SIG-M5 treated with dmso at 0.1 percent for 504 hours (cell line): ENCODE measurements at regions not wholly inside any gene's neighbourhood (a gene's known extent, or its start where the extent isn't known, plus 50 kb on each side); places are given as distances from the start of the nearest gene placed in this dataset.

ENCODE experiments used
- DNase-seq: peaks from one replicate; lab custom pipeline; 2025; ENCODE audit not compliant: unreplicated experiment; lab: John Stamatoyannopoulos, UW

DNA sequence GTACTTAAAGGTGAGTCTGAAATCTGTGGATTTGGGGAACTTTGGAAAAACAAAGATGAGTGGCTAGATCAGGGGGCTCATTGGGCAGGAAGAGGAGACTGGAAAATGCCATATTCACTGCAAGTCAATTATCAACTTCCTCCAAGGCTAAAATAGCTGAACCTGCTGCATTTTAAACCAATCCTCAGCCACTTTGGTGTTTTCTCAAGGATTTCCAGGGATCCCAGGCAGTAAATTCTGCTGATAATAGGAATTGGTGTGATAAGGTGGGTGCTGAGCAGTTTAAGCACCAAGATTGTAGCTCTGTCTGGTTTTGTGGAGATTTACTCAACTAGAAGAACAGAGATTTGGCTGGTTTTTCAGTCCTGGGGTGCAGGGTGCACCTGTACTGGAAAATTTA, 153.9 kb upstream of the CAMK1G start:
- no peak for DNase-seq

DNA sequence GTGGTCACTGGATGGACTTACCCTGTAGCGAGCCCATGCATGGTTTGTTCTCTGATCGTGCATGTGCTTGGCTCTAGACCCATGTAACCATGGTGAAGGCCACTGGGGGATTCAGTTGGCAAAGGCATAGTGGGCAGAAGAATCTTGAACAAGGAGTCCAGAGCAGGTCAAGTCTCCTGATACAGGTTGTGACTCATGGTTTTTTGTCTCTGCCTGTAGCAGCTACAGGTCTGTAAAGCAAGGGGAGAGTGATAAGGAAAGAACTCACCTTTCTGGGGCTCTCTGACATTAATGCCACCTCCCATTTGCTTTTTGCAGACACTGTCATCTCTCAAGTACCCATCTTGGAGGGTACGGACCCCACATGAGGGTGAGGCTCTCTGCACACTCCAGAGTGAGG, 153.4 kb upstream of the CAMK1G start:
- no peak for DNase-seq

DNA sequence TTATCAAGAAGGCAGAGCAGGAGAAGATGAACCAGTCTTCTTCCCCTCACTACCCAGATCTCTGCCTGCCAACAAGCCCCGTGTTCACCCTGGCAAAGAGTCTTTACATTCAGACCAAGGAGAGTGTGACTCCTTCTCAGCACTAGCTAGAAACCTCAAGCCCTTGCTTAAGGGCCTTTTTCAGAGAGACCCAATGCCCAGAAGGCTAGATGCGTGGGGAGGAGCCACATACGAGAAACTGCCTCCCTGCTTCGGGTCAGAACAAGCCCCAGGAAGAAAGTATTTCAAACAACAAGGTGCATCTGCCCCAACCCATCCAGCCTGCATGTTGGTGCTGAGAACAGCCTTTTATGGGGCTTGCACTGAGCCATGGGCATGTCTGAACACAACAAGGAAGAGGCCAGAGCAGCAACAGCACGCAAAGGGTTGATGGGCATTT, 152.7 kb upstream of the CAMK1G start:
- no peak for DNase-seq

DNA sequence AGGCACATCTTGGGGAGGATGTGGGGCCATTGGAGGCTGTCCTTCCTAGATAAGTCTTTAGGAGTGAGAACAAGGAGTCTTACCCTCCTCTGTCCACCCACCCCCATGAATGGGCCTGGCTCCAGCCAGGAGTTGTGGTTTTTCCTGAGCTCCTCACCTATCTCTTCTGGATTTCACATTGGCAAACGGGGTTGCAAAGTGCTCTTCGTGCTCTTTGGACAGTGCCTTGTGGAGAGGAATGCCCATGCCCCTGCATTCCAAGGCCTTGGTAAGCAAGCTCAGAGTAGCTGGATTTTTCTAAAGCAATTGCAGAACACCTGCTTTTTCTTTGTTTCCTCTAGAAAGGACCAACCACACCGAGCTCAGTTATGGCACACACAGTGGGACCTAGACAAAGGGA, 152.1 kb upstream of the CAMK1G start:
- no peak for DNase-seq

DNA sequence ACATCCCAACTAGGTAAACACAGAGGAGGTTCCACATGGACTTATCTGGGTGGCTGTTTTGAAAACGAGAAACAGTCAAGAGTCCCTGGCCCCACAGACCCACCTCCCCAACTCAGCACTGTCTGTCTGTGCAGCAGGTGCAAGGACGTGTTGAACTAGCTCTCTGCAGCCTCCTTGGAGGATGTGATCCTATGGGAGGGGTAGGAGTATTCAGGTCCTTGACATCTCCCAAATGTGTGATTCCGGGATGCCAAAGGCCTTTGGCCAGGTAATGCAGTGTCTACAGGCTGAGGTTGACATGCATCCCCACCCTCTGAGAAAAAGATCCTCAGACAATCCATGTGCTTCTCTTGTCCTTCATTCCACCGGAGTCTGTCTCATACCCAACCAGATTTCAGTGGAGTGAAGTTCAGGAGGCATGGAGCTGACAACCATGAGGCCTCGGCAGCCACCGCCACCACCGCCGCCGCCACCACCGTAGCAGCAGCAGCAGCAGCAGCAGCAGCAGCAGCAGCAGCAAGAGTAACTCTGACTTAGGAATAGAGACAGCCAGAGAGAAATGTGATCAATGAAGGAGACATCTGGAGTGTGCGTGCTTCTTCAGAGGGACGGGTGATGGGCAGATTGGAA, 151.6 kb upstream of the CAMK1G start:
- DNase-seq: no peak

DNA sequence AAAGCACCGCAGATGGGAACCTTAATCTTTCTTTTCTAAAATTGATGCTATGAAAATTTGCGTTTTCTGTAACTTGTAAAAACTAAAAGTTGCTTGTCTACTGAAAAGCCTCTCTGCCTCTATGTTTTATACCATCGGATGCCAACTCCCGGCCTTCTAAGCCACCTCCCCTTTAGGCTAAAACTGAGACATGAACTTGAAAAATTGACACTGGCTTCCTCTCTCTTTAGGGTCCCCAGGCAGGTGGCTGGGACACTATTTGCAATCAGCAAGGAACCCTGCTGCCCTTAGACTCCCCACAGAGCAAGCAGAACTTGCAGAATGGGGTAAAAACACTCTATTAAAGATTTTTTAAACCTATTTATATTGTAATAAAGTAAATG, 151.1 kb upstream of the CAMK1G start:
- no peak for DNase-seq

DNA sequence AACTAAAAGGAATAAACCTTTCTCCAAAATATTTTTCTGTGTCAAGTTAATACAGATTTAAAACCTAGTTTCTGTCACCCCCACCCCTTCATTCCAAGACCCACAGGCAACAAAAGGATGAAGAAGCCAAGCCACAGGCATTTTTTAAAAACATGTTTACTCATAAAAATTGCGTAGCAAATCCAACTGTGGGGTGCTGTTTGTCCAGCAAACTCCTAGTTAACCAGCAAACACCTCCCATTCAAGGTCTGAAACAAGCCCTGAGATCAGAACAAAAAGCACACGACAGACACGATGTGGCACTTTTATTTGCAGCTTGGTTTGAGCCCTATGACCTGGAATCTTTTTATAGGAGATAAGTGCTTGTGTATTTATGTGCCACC, 149.9 kb upstream of the CAMK1G start:
- DNase-seq: no peak

DNA sequence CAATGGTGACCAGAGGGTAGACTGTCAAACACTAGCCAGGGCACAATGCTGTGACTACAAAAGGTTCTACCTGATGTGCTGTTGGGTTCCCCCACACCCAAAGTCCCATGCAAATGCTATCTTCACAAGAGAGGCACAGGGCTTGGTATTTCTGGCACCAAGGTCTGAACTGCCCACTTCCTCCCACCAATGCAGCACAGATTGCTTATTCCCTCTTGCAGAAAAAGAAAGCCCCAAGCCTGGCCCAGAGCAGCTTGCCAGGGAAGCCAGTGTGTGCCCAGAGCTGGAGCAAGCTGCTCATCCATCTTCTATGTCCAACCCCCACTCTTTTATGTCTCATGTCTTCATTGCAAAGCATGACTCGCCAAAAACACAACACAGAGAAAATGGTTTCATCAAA, 149.4 kb upstream of the CAMK1G start:
- no peak for DNase-seq

DNA sequence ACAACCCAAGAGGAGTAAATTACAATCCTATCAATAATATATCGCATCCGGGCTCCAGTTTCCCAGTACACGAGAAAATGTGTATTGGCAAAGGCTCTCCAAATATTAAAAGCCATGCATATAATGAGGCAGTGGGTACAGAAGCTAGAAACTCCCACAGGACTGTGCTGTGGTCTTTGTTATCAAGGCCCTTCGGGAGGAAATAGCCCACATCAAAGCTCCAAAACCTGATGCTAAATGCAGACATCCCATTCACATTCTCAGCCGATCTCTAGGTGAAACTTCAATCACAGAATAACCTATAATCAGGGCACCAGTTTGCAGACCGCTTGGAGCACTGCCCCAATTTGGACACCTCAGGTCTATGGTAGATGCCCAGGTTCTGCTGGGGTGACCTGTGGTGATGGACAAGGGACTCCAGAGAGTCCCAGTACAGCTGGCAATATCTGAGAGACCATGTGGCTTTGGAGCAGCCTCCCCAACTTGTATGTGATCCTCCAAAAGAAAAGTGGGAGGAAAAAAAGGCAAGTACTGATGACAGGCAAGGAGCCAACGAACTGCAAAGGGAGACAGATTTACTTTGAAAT, 148.8 kb upstream of the CAMK1G start:
- no peak for DNase-seq

DNA sequence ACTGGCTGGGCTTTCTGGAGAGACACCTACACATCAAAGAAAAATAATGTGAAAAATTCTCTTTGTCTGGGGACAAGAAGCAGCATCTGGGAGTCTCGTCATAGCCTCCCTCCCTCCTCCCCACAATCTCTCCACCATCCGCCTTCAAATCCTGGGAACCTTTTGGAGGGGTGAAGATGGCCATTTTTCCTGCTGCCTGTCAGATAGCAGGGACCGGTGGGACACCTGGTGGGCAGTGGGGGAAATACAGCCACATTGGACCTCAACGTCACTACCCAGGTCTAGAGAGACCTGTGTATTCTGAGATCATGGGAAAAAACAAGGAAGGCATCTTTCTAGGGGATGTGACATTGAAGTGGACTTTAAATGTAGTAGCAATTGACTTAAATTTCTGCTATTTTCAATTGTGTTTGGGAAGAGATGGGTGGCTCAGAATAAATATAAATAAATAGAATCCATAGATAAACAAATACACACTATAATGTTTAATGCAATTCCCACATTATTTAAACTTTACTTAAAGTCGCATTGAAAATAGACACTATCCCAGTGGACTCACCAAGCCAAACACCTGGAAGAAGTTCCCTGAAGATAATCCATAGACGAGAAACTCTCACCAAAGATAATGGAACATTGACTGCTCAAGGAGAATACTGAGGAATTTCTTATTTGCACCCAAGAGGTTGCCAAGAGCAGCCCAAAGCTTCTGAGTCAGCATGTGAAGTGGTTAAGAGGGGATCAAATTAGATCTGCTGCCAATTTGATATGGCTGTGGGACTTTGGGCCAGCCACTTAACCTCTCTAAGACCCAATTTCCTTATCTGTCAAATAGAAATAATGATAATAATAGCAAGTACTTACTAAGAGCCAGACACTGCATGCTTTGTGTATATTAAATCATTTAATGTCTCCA, 147.6 kb upstream of the CAMK1G start:
- peak; percentile 61 for DNase-seq

DNA sequence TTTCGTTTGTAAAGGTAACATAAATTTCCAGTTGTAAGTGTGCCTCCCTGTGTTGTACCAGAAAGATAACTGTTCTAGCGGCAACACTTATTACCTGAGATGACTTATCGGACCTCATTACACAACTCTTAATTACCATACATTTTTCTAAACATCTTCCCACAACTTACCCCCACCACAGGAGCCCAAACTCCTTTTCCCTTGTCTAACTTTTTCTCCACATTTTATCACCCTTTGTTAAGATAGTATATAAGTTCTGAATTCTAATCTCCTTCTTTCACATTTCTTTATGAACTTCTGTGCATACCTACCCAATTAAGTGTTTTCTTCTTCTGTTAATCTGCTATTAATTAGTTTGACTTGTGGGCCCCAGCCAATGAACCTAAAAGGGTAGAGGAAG, 143.7 kb upstream of the CAMK1G start:
- no peak for DNase-seq

DNA sequence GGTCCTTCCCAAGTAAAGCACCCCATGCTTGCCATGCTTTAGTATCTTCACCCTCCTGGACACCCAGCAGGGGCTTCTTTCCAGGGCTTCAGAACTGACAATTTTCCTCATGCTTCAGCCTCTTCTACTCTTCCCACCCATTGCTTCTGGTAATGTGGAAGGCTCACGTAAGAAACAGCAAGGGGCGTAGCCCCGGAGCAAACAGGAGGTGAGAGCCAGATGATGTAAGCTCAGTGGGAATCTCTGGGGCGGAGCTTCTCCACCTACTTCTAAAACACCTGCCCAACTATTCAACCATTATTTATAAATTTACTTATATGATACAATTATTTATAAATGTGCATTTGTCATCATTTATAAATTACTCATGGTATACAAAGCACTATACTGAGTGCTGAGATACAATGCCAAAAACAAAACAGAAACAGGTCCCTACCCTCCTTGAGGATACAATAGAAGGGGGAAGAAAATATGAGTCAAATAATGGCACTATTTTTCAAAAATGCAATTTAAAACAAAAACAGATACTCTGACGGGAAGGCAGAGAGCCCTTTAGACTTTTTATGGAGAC, 140.1 kb upstream of the CAMK1G start:
- DNase-seq: no peak

DNA sequence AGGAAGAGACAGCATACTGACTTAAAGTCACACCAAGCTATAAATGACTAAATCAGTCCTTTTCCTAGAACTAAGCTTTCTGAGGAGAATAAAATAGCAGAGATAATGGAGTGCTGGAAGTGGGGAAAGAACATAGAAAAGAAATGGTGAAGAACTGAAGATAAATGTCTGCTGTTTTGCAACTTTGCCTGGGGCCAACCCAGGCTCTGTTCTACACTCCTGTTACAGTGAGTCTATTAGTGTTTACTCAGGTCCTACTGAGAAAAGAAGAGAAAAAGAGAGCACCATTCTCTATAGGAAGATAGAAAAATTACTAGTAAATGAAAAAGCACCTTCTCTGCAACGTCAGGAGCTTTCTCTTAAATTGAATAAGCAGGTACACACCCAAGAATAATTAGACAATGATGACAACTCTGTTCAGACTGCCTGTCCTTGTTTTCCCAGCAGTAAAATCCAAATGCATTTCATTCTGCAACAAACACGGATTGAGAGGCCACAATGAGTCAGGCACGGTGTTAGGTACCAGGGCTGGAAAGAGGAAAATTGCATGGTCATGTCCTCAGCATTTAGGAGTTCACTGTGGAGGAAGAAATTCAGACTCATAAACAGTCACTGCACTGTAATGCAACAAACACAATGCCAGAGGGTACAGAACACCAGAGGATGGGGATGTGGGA, 139.4 kb upstream of the CAMK1G start:
- DNase-seq: no peak

DNA sequence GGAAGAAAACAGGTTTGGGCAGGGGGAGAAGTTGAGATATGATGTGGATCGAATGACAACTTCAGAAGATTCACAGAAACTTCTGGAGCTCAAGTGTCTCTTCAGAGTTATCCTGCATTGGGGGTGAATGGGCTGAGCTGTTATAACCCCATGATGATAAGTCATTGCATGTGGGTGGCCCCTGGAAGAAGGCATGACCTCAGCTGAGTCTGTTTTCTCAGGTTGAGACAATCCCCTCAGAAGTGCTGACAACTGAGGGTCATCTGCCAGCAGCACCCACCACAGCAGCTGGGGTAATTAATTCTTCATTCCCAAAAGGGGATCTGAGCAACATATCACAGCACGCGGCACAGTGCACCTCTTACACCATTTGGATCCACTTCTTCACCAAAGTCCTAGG, 138.6 kb upstream of the CAMK1G start:
- no peak for DNase-seq

DNA sequence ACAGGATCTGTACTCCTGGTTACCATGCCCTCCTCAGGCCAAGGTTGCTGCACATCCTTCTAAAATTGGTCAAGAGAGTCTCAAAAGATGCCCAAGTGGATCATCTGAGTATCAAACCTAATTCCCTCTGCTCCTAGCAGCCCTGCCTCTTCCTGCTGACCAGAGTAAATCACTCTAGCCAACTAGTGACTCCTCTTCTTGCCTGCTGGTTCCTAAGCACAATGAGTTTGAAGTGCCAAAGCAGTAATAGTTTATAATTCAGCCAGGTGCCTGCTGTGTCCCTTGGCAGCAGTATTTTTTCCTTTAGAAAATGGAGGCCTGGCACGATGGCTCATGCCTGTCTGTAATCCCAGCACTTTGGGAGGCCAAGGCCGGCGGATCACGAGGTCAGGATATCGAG, 137.9 kb upstream of the CAMK1G start:
- DNase-seq: no peak

DNA sequence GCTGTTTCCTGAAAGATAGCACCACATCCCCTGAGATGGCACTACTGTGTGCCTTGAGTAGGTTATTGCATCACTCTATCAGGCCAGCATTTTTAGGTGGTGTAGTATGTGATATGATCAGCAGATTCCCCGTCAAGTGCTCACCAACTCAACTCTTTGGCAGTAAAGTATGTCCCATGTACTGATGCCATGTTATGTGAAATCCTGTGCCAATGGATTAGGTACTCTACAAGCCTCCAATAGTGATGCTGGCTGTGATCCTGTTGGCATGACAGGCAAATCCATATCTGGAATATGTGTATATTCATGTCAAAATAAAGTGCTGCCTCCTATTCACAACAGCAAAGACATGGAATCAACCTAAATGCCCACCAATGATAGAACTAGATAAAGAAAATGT, 137.2 kb upstream of the CAMK1G start:
- no peak for DNase-seq

DNA sequence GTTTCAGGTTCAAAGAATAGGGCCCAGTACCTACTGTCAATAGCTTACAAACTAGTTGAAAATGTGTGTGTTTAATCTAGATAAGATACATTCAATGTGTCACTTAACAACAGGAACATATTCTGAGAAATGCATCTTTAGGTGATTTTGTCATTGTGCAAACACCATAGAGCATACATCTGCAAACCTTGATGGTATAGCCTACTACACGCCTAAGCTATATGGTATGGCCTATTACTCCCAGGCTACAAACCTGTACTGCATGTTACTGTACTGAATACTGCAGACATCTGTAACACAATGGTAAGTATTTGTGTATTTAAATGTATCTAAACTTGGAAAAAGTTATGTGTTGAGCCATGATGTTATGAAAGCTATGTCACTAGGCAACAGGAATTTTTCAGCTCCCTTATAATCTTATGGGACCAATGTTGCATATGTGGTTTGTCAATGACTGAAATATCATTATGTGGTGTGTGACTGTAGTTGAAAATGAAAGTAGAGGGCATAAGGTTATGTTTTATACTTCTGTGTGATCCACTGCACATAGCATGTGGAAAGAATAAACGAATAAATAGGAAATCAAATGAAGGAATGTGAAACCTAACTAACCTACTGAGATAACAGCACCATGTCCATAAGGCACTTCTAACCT, 129.0 kb upstream of the CAMK1G start:
- DNase-seq: no peak

DNA sequence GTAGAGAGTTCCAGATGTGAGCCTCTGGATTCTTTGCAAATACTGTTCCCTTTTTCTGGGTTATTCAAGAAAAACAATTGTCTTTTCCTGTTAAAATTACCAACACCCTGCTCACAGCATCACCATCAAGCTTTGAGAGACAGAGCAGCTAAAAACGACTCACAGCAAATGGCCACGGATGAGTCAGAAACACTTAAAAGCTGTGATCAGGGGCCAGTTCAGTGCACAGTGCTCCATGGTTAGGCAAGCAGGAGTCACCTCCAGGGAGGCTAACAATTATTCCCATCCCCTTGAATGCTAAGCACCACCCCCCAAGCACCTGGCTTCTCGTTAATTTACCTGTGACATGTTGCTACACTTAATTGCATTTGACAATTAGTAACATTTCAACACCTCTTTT, 128.4 kb upstream of the CAMK1G start:
- DNase-seq: no peak

DNA sequence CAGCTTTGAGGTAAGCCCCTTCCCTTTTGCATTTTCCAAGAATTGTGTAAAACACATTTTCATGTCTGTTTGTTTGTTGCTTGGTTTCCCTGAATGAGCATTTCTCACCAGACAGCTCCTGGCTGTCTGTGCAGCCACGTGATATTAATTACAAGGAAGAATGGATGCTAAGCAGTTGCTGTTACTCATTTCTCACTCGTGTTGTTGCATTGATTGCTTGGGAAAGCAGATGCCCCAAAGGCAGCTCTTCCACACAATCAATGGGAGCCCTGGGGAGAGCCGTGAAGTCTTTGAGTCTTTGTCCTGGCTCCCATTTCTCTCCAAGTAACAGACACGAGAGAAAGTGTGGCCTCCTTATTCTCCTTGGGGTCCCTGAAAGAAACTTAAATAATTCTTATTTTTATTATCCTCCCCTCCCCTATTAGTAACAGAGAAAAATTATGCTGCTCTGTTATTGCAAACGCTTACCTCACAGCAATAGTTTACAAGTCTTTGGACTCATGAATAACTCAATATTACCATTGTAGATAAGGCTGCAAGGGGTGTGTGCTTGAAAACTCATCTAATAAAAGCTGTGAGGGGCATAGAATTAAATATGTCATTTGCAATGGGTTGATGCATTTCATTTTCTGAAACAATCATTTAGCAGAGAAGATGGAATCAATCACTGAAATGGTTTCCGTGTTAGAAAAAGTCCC, 127.7 kb upstream of the CAMK1G start:
- no peak for DNase-seq

DNA sequence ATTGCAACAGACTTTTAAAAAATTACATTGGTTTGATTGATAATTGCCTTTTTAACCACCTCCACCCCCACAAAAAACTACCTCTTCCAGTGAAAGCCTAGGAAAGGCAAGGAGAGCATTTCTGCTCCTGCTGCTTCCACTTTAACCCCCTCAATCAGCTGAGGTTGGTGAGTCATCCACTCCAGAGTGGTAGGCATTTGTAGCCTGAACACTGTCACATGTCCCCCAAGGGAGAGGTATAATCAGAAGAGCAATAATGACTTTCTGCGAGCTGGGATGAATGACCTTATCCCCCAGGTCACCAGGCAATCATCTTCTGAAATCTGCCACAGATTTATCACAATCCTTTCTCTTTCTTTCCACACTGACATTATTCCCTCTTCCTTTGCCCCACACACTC, 126.6 kb upstream of the CAMK1G start:
- no peak for DNase-seq
